Aorta (tissue), 5 donors: ENCODE measurements at regions not wholly inside any gene's neighbourhood (a gene's known extent, or its start where the extent isn't known, plus 50 kb on each side); places are given as distances from the start of the nearest gene placed in this dataset.

Experiments used
- ATAC-seq: fragments of 200-7000 bp; cut with Tn5 transposase; one replicate; pipeline ENCODE4 v1.9.1; 2022; ENCODE audit warnings: moderate library complexity; ENCODE audit not compliant: low FRiP score
- DNase-seq, 2 donors: peaks; one replicate each; pipeline ENCODE4 v3.0.0-alpha.2; 2020
- H3K27ac ChIP-seq, 2 donors: one replicate each; pipeline ENCODE4 v1.5.1; 2013; ENCODE audit warnings: low read length in 2 of 2, mild to moderate bottlenecking in 2 of 2, moderate library complexity in 2 of 2, control low read depth in 1 of 2, inconsistent platforms in 1 of 2, low read depth in 1 of 2
- H3K27me3 ChIP-seq, 2 donors: one replicate each; pipeline ENCODE4 v1.6.1; 2013; ENCODE audit warnings: control low read depth in 1 of 2, low read length in 1 of 2, mild to moderate bottlenecking in 1 of 2, moderate library complexity in 1 of 2; ENCODE audit not compliant: insufficient read depth in 2 of 2, control insufficient read depth in 1 of 2
- H3K36me3 ChIP-seq, 2 donors: one replicate each; pipeline ENCODE4 v1.6.1; 2013; ENCODE audit warnings: control low read depth in 1 of 2, low read length in 1 of 2, mild to moderate bottlenecking in 1 of 2; ENCODE audit not compliant: insufficient read depth in 2 of 2, control insufficient read depth in 1 of 2
- H3K4me1 ChIP-seq, 2 donors: one replicate each; pipeline ENCODE4 v1.6.1; 2013; ENCODE audit warnings: low read length in 2 of 2, control low read depth in 1 of 2, mild to moderate bottlenecking in 1 of 2, moderate library complexity in 1 of 2; ENCODE audit not compliant: insufficient read depth in 2 of 2, control insufficient read depth in 1 of 2
- H3K4me3 ChIP-seq, 2 donors: one replicate each; pipeline ENCODE4 v1.5.1; 2013; ENCODE audit warnings: low read length in 2 of 2, control low read depth in 1 of 2, mild to moderate bottlenecking in 1 of 2
- H3K9me3 ChIP-seq: one replicate; pipeline ENCODE4 v1.6.1; 2013; ENCODE audit warnings: mild to moderate bottlenecking, low read length; ENCODE audit not compliant: control insufficient read depth
- WGBS, 2 donors: extraction: QIAGEN DNeasy Blood & Tissue Kit; methylation state at CpG; one replicate each; pipeline ENCODE4 v1.1.7; 2013; 5-methylcytosine and 5-hydroxymethylcytosine counted together
- intact Hi-C, 2 donors: fragments of 100-400 bp; cut with DNase I; formaldehyde crosslinking; loops; one replicate each; pipeline versions ENCODE4 v1.14.2 to v1.15.0; 2022
- donor health status: healthy with polysubstance abuse.
- donor health status: Bipolar disorder and iron deficiency.
- donor health status: DM: no; HTN: no; CAD: no.
- donor health status: DM: no; HTN: no; CAD: no.
- donor health status: DM: yes; HTN: yes; CAD: no.

DNA sequence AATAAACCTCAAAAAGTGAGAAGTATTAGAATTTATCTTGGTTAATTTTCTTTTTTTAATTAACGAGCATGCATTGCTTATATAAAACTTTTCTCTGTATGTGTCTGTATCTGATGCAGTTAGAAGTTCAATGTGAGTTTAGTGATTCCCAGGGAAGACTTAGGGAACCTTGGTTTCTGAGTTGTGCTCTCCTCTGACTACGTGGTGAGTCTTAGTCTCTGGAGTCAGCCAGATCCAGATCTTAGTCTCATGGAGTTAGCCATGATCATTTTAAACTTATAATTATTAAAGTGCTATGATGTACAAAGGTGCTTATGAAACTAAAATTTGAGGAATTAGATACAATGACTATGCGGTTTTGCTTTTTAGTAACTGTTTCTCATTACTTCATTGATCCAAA lies 285.3 kb upstream of the DMRT1 start:
- H3K4me3 ChIP-seq: no peak overlapping the region
- intact Hi-C loops: no loop called here

DNA sequence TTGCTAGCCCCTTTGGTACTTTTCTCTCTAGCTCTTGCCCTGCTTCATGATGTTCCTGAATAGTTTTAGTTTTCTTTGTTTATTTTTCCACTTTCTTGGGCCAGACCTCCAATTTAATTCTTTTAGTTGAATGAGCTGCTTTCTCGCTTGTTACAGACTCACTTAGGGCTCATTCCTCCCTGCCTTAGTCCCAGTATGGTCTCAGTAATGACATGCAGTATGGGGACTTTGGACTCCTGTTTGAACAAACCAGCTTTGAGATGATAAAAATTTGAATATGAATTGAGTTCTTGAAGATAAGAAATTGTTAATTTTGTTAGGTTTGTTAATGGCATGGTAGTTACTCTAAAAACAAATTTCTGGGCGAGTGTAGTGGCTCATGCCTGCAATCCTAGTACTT lies 284.8 kb upstream of the DMRT1 start:
- ATAC-seq (no peak), DNase-seq (no peak)
- Histone ChIP-seq H3K9me3 (no peaks in the 10 kb centered on the region), H3K4me3 (no peak overlapping the region), H3K27me3 (no peaks in the 10 kb centered on the region), H3K36me3 (no peaks in the 10 kb centered on the region), H3K4me1 (peaks cover 1 to 7% of the 10 kb centered on the region in 2 donors), H3K27ac (no peak overlapping the region)
- intact Hi-C loops: no loop called here
- WGBS, 2 donors: 47 to 54% methylated on average over 2 of the region's 2 CpGs

More for the DNA sequence above, 285.3 kb upstream of the DMRT1 start:
- no peaks in the 10 kb centered on the region for H3K36me3 ChIP-seq
- H3K27me3 ChIP-seq: no peaks in the 10 kb centered on the region
- H3K27ac ChIP-seq: no peak overlapping the region
- H3K4me1 ChIP-seq: peaks cover 1 to 7% of the 10 kb centered on the region in 2 donors
- H3K9me3 ChIP-seq: no peaks in the 10 kb centered on the region
- ATAC-seq (no peak), DNase-seq (no peak)
- 58 to 60% methylated on average over 3 of the region's 3 CpGs for WGBS, 2 donors

DNA sequence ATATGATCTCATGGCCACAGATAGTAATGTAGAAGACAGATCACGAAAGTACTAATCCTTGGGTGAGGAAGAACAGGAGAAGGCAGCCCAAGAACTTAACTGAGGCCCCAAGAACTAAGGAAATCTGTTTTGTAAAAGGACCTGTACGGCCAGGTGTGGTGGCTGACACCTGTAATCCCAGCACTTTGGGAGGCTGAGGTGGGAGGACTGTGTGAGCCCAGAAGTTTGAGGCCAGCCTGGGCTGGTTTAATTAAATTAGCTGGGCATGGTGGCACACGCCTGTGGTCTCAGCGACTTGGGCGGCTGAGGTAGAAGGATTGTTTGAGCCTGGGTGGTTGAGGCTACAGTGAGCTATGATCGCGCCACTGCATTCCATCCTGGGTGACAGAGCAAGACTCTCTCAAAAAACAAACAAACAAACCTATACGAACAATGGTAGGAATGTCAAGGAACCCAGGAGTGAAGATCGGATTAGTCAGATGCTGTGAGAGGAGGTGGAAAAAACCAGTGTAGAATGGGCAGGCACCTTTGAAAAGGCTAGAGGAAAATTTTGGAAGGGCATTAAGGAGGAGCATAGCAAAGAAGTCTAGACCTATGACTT lies 283.8 kb upstream of the DMRT1 start:
- no peak for ATAC-seq
- intact Hi-C loops: no loop called here

DNA sequence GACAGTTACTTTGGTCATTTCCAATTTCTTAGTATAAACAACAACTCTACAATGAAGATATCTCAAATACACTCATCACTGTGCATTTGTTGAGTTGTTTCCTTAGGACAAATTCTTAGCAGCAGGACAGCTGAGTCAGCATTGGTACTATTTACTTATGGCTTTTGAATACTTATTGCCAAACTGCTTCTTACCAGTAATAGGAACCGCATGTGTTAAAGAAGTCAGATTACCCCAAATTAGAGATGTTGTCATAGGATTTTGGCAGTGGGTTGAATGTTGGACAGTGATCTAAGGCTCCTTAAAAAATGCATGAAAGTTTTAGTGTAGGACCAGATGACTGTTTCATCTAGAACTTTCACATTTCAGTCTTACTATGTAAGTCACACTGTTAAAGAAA lies 280.1 kb upstream of the DMRT1 start:
- ATAC-seq (no peak), DNase-seq (no peak)
- intact Hi-C loops: no loop called here
- WGBS, 2 donors: 0 to 5% methylated on average over 1 of the region's 1 CpG
- Histone ChIP-seq H3K9me3 (no peaks in the 10 kb centered on the region), H3K36me3 (no peaks in the 10 kb centered on the region), H3K4me3 (no peak overlapping the region), H3K27me3 (no peaks in the 10 kb centered on the region), H3K4me1 (peaks cover 0 to 1% of the 10 kb centered on the region in 2 donors), H3K27ac (no peak overlapping the region)

More for the DNA sequence above, 283.8 kb upstream of the DMRT1 start:
- 86 to 87% methylated on average over 9 of the region's 9 CpGs for WGBS, 2 donors
- H3K9me3 ChIP-seq: no peaks in the 10 kb centered on the region
- H3K4me3 ChIP-seq: no peak overlapping the region
- no peak for DNase-seq
- peaks cover 0 to 1% of the 10 kb centered on the region in 2 donors for H3K4me1 ChIP-seq
- H3K27me3 ChIP-seq: no peaks in the 10 kb centered on the region
- H3K27ac ChIP-seq: no peak overlapping the region
- H3K36me3 ChIP-seq: no peaks in the 10 kb centered on the region

DNA sequence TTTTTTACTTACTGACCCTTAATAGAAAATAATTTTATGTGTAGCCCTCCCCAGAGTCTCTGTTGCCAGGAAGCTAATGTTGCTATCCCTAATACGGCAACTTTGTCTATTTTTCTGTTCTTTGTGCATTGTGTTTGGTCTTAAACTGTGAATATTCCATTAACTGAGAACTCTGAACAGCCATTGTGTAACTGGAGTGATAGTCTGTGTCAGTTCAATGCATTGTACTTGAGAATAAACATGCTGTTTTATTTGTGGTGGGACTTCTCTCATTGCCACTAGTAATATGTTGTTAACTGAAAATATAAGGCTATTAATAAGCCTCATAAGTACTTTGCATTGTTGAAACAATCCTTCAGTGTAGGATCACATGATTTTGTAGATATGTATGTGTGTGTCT lies 278.3 kb upstream of the DMRT1 start:
- H3K36me3 ChIP-seq: no peaks in the 10 kb centered on the region
- no peak for DNase-seq
- H3K9me3 ChIP-seq: no peaks in the 10 kb centered on the region
- no peak overlapping the region for H3K27ac ChIP-seq
- WGBS, 2 donors: 69 to 73% methylated on average over 1 of the region's 1 CpG
- H3K4me1 ChIP-seq: peaks cover 0 to 1% of the 10 kb centered on the region in 2 donors
- H3K27me3 ChIP-seq: no peaks in the 10 kb centered on the region
- no peak overlapping the region for H3K4me3 ChIP-seq
- intact Hi-C loops: no loop called here
- ATAC-seq: no peak

DNA sequence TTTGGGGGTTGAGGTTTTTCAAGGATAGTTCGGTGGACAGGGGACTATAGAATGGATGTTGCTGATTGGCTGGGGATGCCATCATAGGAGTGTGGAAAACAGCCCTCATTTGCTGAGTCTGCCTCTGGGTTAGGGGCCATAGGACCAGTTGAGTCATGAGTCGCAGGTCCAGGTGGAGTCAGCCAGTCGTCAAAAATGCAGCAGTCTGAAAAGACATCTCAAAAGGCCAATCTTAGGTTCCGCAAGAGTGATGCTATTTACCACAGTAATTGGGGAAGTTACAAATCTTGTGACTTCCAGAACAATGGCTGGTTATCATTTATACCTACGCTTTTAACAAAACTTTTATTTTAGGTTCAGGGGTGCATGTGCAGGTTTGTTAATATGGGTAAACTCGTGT lies 276.0 kb upstream of the DMRT1 start:
- Histone ChIP-seq H3K36me3 (no peaks in the 10 kb centered on the region), H3K4me1 (peaks cover 0 to 3% of the 10 kb centered on the region in 2 donors), H3K27me3 (no peaks in the 10 kb centered on the region), H3K27ac (no peak overlapping the region), H3K4me3 (no peak overlapping the region), H3K9me3 (no peaks in the 10 kb centered on the region)
- 97 to 99% methylated on average over 6 of the region's 6 CpGs for WGBS, 2 donors
- ATAC-seq (no peak), DNase-seq (no peak)
- intact Hi-C loops: no loop called here

DNA sequence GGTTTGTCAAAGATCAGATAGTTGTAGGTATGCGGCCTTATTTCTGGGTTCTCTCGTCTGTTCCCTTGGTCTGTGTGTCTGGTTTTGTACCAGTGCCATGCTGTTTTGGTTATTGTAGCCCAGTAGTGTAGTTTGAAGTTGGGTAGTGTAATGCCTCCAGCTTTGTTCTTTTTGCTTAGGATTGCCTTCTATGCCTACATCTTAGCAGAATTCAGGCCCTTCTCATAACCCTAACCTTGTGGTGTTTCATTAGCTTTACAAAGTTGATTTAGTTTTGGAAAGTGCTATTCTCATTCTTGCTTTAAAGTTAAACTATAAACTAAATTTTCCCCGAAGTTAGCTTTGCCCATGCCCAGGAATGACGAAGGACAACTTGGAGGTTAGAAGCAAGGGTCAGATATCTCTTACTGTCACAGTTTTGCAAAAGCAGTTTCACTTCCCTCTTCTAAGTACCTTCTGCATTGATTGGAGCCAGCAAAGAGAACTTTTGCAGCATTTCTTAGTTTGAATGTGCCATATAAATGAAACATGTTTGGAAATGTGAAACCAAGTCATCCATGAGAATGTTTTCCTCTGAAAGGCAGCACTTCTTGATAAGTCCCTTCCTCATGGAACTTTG lies 274.3 kb upstream of the DMRT1 start:
- Histone ChIP-seq H3K9me3 (no peaks in the 10 kb centered on the region), H3K36me3 (no peaks in the 10 kb centered on the region), H3K4me3 (no peak overlapping the region), H3K27me3 (no peaks in the 10 kb centered on the region), H3K27ac (no peak overlapping the region), H3K4me1 (peaks cover 0 to 4% of the 10 kb centered on the region in 2 donors)
- 78 to 79% methylated on average over 4 of the region's 4 CpGs for WGBS, 2 donors
- DNase-seq (no peak), ATAC-seq (no peak)
- intact Hi-C loops: no loop called here

DNA sequence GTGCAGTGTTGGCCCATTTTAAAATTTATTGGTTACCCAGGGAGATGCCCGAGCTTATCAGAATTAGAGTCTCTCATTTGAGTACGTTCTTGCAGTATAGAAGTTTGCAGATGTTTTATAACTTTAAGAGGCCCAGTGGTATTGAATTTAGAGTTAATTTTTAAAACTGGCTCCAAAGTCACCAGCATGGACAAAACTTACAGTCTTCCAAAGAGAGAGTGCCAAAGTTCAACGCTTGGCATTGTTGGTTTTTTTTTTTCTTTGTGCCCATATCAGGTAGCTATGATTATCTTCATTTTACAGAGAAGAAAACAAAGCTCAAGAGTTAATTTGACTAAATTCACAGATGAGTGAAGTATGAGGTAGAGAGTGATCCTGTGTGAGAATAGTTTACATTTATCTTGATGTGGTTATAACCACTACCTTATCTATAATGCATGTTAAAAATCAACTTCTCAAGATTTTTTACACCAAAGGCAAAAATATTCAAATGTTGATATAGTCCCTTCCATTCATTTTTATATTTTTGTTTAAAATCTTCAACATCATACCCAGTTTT lies 273.7 kb upstream of the DMRT1 start:
- Histone ChIP-seq H3K4me1 (peaks cover 0 to 4% of the 10 kb centered on the region in 2 donors), H3K27ac (no peak overlapping the region), H3K27me3 (no peaks in the 10 kb centered on the region), H3K4me3 (no peak overlapping the region), H3K36me3 (no peaks in the 10 kb centered on the region), H3K9me3 (no peaks in the 10 kb centered on the region)
- 39 to 42% methylated on average over 3 of the region's 3 CpGs for WGBS, 2 donors
- intact Hi-C loops: no loop called here
- DNase-seq: no peak
- ATAC-seq: no peak

DNA sequence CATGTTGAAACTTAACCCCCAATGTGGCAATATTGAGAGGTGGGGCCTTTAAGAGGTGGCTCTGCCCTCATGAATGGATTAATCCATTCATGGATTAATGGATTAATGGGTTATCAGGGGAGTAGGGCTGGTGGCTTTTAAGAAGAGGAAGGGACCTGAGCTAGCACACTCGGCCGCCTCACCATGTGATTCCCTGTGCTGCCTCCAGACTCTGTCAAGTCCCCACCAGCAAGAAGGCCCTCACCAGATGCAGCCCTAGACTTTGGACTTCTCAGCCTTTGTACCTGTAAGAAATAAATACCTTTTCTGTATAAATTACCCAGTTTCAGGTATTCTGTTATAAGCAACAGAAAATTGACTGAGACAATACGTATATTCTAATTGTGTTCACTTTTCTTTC lies 272.2 kb upstream of the DMRT1 start:
- intact Hi-C loops: no loop called here
- WGBS, 2 donors: 76 to 93% methylated on average over 3 of the region's 3 CpGs
- ATAC-seq: no peak

More for the DNA sequence above, 272.2 kb upstream of the DMRT1 start:
- Histone ChIP-seq H3K27me3 (no peaks in the 10 kb centered on the region), H3K4me3 (no peak overlapping the region), H3K27ac (no peak overlapping the region), H3K9me3 (no peaks in the 10 kb centered on the region), H3K4me1 (peaks cover 6% of the 10 kb centered on the region in 2 donors), H3K36me3 (no peaks in the 10 kb centered on the region)
- no peak for DNase-seq
